ENCODE measurements at regions not wholly inside any gene's neighbourhood (a gene's known extent, or its start where the extent isn't known, plus 50 kb on each side); places are given as distances from the start of the nearest gene placed in this dataset.
"Not testable (repeated sequence)": the region's sequence is repeated elsewhere in the genome, so short reads cannot be mapped to it uniquely, and the experiment has no call there.

DNA sequence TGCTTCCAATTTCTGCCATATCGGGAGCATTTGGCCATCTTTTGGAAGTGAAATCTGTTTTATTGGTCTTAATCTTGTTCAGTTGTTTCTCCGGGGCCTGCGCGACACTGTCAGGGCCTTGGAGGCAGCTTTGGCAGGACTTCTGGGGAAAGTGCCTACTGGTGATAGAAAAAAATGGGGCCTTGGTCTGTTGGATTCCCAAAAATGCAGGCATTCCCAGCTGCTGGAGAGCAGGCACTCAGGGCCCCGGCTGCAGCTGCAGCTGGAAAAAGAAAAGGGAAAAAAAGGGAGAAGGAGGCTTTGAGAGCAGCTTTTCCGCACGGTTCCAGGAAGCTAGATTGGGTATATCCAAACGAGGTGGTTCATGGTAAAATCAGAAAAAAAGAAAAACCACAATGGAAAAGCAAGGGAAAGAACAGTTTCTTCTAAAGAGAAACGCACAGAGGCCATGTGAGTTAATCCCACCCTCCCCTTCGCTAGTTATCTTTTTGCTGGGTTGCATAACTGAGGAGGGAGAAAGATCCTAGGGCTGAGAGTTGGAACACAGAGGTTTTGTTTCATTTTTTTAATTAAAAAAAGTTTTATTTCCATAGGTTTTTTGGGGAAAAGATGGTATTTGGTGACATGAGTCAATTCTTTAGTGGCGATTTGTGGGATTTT, 134.7 kb upstream of the RFLNA start:
- H3K27me3 Mint-ChIP-seq (ENCODE audit: low read depth) = no peaks in the 10 kb centered on the region

GRCh38 chr12:124161402-124161801, 133.5 kb upstream of the RFLNA start:
- Mint-ChIP-seq H3K9me3 (peaks cover 23% of the 10 kb centered on the region), H3K4me1 (peaks cover 35% of the 10 kb centered on the region), H3K36me3 (peaks cover 38% of the 10 kb centered on the region)
- not testable (repeated sequence) for H3K4me3 Mint-ChIP-seq; H3K27ac Mint-ChIP-seq; DNase-seq (ENCODE audit: low spot score in 2 of 2, unreplicated experiment in 2 of 2); H3K27me3 Mint-ChIP-seq (ENCODE audit: low read depth)

More for the DNA sequence above, 134.7 kb upstream of the RFLNA start:
- Mint-ChIP-seq H3K36me3 (peaks cover 32% of the 10 kb centered on the region), H3K27ac (peak overlapping the region; percentile 89), H3K4me3 (no peak overlapping the region), H3K4me1 (peaks cover 35% of the 10 kb centered on the region), H3K9me3 (peaks cover 17% of the 10 kb centered on the region)
- TF ChIP-seq CTCF (IDR thresholded peaks at IDR 0.05; ENCODE audit: unreplicated experiment) = no peak
- DNase-seq (ENCODE audit: low spot score in 2 of 2, unreplicated experiment in 2 of 2) = no peak

GRCh38 chr12:124162151-124163110, 132.5 kb upstream of the RFLNA start:
- Mint-ChIP-seq H3K27ac (no peak overlapping the region), H3K9me3 (peaks cover 23% of the 10 kb centered on the region), H3K27me3 (ENCODE audit: low read depth) (no peaks in the 10 kb centered on the region)

GRCh38 chr12:124165695-124166094, 129.2 kb upstream of the RFLNA start:
- H3K27ac Mint-ChIP-seq = no peak overlapping the region

More at GRCh38 chr12:124162151-124163110, 132.5 kb upstream of the RFLNA start:
- peaks cover 43% of the 10 kb centered on the region for H3K36me3 Mint-ChIP-seq
- no peak overlapping the region for H3K4me3 Mint-ChIP-seq
- no peak for DNase-seq (ENCODE audit: low spot score in 2 of 2, unreplicated experiment in 2 of 2)
- H3K4me1 Mint-ChIP-seq = peaks cover 29% of the 10 kb centered on the region
- no peak for TF ChIP-seq CTCF (IDR thresholded peaks at IDR 0.05; ENCODE audit: unreplicated experiment)

DNA sequence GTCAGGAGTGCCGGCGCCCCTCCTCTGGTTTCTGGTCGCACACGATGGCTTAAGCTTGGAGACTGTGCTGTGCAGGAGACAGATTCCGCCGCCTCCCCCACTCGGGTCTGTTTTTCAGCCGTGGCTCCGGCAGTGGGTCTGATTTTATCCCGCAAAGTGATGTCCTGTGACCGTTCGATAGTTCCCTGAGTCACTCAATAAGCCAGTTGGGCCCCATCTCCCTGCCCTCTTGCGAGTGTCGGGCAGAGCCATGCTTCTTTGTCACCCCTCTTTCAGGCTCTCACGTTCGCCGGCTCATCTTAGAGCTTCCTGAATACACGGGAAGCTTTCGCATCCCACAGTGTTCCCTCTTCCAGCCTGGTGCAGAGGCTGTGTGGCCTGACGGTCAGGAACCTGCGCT, 127.8 kb upstream of the RFLNA start:
- Mint-ChIP-seq H3K27ac (no peak overlapping the region), H3K36me3 (peaks cover 50% of the 10 kb centered on the region), H3K4me1 (peaks cover 14% of the 10 kb centered on the region), H3K9me3 (peaks cover 24% of the 10 kb centered on the region), H3K27me3 (ENCODE audit: low read depth) (no peaks in the 10 kb centered on the region), H3K4me3 (no peak overlapping the region)
- no peak for DNase-seq (ENCODE audit: low spot score in 2 of 2, unreplicated experiment in 2 of 2)
- no peak for TF ChIP-seq CTCF (IDR thresholded peaks at IDR 0.05; ENCODE audit: unreplicated experiment)

More at GRCh38 chr12:124165695-124166094, 129.2 kb upstream of the RFLNA start:
- H3K9me3 Mint-ChIP-seq = peaks cover 26% of the 10 kb centered on the region
- no peak for DNase-seq (ENCODE audit: low spot score in 2 of 2, unreplicated experiment in 2 of 2)
- H3K36me3 Mint-ChIP-seq = peaks cover 52% of the 10 kb centered on the region
- no peaks in the 10 kb centered on the region for H3K27me3 Mint-ChIP-seq (ENCODE audit: low read depth)
- TF ChIP-seq CTCF (IDR thresholded peaks at IDR 0.05; ENCODE audit: unreplicated experiment) = no peak
- H3K4me1 Mint-ChIP-seq = peaks cover 11% of the 10 kb centered on the region
- no peak overlapping the region for H3K4me3 Mint-ChIP-seq

All from mesothelial cell of epicardium (in vitro differentiated cells).